ENCODE measurements at regions not wholly inside any gene's neighbourhood (a gene's known extent, or its start where the extent isn't known, plus 50 kb on each side); places are given as distances from the start of the nearest gene placed in this dataset.

DNA sequence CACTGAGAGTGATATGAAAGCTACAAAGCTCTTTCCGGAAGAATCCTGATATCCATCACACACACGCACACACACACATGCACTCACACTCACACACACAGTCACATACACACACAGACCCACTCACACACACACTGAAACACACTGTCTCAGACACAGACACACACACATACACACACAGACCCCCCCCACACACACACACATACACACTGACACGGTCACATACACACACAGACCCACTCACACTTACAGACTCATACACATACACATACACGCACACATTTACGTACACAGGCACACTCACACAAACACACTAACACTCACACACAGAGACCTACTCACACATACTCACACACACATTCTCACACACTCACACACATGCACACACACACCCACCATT is 58.6 kb downstream of the LIG4 start:
- no peak for DNase-seq

DNA sequence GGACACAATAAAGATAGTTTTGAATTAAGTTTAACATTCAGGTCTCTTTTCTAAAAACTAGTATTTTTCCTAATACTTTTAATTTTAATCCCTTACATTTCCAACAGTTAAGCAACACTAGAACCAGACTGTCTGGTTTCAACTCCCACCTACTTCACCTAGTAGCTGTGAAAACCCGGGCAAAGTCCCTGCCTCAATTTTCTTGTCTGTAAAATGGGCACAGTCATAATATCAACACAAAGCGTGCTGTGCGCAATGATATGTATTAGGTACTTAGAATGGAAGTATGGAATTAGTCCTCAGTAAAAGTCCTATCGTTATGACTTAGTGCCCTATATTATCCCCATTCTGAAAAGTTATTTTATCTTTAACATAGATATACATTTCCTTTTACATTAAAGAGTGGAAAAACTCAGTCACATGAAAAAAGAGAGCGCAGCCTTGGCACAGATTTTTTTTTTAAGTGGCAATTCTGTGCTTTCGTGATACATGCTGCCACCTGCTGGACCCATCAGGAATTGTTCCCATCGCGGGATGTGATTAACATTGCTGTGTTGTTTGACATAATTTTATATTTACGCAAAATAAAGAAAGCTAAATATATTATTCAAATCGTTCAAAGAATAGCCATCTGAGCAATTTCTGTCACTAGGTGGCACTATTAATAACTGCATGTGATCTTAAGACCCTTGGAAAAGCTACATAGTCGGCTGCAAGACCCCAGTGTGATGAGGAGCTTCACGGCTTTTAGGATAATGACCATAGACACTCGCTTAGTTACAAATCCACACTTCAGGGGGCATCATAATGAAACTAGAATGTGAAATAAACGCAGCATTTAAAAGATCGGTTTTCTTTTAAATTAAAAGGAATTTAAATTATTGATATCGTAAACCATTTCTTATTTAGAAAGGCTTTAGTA is 59.9 kb downstream of the LIG4 start:
- peak; percentile 74 for DNase-seq

DNA sequence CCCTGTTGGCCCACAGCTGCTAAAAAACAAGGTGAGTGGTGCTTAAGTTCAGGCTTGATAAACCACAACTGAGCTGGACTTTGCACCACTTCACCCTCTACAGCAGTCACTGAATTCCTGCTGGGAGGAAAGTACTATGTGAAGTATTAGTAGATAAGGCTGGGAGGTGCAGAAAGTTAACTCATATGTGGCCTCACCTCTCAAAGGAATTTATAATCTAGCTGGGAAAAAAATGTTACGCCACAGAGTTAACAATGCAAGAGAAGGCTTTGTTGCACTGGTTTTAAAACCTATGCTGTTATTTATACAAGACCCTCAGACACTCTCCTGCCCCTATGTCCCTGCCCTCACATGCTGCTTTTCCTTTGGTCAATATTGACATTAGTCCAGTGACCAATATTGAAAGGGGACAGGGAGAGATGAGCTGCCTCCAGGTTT is 60.9 kb downstream of the LIG4 start:
- DNase-seq = no peak

DNA sequence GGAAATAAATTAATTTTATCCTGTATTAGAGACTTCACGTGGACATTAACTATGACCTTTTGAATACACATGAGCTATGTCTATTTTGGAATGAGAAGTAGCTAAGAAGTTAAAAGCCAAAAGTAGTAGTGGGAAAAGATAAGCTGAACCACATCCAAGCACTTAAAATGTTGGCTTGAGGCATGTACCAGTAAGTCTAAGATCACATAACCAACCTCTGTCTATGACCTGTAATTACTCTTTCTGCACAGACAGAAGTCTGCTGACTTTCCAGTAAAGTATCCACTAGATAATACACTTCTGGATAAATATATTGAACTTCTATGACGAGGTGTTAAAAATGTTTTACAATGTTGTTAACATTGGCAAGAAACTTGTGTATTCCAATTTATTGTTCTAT is 68.7 kb downstream of the LIG4 start:
- DNase-seq = no peak

DNA sequence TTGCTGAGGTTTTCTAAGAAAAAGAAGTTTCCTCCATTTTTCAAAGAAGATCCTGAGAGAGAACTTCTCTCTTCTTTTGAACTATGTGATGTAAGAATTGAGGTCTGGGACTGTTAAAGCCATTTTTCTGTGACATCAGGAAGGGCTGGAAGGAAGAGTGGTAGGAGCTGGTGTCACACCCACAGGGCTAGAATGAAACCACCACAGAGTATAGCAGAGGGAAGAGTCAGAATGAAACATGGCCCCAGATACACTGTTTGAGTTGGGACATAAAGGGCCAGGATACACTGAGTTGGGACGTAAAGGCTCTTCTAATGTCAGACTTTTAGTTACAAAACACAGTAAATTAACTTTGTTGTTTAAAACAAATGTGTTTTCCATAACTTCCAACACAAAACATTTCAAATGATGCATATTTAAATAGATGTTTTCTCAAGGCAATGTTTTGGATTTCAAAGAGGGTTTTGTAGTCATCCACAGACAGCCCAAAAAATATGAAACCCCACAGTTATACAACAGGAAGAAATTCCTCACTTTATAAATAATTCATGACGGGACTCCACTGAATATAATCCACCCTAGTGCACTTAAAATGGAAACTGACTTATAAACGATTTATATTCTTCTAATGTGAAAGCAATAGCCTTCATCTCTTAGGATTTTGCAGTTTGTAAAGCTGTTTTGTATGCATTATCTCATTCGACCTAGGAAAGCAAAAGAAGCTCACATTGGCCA is 72.5 kb downstream of the LIG4 start:
- DNase-seq = no peak

DNA sequence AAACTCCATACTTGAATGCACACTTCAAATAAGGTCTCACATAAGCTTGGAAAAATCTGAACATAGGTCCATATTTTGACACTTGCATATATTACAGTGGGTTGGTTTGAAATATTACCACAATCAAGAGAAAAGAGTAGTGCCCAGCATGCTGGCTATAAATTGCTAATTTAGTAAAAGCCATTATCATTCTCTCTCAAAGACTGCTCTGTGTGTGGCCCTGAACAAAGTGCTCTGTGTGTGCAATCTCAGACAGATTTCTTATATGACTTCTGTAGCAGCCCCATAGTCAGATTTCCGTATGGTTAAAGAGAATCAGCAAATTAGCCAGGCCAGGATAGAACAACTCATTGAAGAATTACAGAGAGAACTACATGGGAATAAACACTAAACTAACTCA is 78.2 kb downstream of the LIG4 start:
- DNase-seq = no peak

DNA sequence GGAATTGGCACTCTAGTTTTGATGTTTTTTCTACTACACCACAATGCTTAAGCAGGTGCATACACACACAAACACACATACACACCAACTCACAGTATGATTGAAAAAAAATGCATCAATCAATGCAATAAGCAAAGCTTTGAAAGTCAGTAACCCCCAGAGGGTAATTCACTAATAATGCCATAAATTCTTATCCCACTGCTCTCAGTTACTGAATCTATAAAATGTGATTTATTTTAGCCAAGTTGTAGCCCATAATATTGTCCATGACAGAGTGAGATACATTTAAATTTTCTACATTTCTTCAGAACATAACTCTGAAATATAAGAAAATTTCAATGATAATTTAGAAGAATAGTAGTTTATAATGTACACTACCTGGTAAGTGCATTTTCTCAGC is 87.9 kb downstream of the LIG4 start:
- DNase-seq = no peak

DNA sequence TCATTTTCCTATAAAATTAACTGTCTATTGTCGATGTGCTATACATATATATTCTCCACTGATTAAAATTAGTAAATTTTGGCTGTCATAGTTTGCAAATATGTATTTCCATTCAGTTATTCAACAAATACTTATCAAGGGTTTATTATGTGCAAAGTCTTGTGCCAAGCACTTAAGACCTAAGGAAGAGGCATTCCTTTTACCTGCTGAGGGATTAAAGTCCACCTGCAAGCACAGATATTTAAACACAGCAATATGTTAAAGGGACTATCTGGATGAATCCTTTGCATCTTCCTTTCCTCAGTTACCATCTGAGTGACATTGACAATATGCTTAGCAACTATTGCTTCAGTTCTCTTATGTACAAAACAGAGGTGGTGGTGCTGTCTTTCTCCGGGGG is 89.3 kb downstream of the LIG4 start:
- no peak for DNase-seq

DNA sequence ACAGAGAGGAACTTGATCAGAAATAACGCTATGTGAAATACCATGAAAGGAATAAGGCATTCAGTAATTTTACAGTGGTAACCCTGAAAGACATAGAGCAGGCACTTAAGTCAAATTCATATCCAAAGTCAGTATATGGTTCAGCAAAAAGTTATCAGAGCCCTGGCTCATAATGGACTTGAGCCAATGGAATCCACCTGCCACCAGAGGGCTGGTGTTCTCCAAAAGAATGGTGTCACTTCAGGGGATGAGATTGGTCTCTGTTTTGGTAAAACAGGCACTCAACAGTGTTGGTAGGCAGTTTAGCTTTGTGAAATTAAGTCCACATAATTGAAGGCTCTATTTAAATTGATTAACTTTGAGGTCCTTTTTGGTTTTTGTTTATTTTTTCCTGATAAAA is 93.9 kb downstream of the LIG4 start:
- DNase-seq = no peak

DNA sequence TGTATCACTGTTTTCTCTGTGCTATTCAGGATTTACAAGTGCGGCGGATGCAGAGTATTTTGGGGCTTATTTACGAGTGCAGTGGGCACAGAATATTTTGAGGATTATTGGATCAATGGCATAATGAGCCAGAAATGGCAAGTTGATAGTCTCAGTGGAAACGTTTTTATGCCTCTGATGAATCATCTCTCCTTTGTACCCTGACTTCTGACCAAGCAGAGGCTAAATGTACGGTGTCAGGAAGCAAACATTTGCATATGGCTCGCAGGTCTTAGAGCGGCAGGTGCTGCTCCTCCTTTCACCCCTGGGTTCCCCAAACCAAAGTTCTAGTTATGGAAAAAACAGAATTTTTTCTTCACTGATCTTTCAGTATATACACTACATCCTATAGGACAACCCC is 94.5 kb downstream of the LIG4 start:
- DNase-seq = no peak

DNA sequence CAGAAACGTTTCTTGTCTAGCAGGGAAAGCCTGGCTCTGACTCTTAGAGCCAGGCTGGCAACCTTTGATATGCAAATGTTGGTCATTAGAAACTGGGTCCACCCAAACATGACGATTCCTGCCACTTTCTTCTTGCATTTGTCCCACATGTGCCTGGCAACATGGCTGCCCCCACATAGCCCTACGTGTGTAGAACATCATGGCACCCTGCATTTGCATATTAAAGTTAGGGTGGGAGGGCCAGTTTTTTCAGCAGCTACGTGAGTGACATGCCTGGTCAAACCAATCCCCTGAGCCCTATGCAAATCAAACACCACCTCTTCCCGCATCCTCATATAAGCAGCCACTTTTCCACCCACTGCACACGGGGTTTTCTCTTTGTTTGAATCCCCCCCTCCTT is 95.0 kb downstream of the LIG4 start:
- no peak for DNase-seq

DNA sequence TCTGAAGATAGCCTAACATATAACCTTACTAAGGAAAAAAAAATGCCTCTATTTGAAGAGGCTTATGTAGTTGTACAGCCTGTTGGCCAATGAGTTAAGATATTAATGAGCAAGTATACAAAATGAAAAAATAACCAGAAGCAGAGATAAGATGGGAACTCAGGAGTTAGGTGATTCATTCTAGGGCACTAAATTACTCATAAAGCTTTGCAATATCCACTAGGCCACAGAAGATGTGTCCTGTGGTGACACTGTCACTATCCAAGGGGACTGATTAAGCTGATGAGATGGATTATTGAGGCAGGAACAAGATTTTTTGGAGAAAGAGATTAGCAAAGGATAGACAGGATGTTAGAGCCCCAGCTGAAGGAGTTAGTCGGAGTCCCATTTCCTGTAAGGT is 99.6 kb downstream of the LIG4 start:
- no peak for DNase-seq

DNA sequence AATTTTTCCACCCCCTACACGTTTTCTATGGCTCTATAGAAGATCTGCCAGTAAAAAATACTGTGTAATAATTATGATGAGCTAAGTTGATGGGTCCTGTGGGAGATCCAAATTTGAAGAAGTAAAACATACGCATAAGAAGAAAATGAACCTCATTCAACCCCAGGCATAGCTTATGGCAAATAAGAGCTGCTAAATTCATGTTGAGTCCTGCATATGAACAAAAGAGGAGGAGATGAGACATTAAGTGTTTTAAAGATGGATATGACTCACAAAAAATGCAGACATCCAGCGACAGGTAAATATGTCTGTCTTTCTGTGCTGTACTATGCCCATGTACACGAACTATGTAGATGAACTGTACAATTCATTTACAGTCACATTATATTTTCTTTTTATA is 101.9 kb downstream of the LIG4 start:
- no peak for DNase-seq

DNA sequence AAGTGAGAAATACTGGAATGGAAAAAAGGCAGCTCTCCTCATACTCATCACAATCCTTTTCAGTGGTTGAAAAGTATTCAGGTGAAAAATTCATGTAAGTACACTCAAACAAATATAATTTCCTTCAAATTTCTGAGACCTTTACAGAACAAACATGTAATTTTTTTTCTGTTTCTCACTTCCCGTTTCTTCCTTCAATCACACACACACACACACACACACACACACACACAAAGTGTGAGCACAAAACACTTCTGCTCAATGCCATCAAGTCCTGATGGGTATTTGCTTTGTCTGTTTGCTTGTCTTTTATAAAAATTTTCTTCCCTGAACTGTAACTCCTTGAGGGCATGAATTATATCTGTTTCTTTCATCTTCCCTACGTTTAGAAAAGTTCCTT is 110.6 kb downstream of the LIG4 start:
- no peak for DNase-seq

DNA sequence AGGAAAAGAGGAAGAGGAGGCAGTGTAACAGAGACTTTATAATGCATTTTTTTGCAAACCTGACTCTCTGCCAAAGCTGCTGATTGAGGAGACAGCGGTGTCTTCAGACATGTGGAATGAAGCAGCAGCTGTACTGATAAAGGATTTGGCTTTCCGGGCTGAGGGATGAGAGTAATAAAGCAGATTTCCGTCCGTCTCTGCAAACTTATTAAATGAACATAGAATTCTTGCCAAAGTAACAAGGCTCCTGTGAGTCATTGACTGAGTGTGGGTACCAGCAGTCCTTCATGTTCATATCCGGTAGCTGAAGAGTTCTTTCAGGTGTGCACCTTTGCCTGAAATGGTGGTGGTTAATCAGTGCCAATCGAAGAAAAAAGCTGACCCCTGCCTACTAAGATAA is 112.6 kb downstream of the LIG4 start:
- no peak for DNase-seq

DNA sequence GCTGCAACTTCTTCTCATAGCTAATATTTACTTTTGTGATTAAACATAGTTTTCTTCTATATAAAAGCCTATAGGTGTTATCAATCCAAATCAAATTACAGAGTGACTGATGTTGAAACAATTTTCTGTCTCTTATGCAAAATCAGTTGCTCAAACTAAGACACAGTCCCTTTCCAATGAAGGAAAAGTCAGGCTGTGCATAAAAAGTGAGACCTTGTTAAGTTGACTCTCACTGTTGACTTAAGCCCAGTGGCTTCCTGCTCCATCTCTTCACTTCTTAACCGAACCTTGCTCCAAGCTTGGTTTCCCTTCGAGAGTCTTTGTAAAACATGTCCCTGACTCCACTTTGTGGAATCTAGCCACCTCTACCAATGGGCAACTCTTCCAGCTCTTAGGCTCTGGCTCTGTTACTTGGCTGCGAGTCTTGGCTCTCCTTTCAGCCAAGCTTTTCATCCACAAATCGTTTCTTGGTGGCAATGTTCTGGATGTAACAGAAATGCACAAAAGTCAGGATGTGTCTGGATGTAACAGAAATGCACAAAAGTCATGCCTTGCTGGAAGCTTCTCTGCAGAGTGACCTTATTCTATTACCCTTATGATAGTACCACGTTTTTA is 118.9 kb downstream of the LIG4 start:
- DNase-seq = no peak

DNA sequence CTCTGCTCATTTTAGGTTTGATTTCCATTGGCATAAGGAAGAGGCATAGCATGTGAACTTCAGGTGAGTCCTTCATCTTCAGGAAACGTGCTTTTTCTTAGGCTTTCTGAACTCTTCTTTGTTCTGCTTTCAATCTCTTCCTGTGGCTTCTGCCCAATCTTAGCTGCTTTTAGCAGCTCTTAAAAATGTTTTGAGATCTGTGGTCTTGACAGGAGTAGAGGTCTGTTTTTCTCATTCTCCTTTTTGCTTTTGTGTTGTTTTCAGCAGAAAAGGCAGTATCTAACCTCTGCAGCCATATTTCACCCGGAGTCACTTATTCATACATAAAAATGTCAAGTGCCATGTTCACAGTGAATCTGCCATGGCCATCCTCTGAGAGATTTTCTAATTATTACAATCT is 120.3 kb downstream of the LIG4 start:
- DNase-seq = no peak

DNA sequence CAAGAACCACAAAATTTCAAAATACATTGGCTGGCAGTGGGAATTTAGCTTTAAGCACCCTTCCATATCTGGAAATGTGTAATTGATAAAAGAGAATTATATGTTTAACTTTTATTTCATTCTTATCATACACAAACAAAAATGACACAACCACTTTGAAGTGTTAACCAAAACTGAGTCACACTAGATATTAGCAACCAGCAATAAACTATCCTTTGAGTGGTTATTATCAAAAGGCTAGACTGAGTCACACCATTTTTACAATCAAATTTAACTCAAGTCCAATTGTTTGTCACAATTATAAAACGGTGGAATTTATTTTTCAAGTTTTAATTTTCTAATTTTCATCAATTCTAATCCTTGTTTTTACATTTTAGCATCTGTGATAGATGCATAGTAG is 121.7 kb downstream of the LIG4 start:
- DNase-seq = no peak

DNA sequence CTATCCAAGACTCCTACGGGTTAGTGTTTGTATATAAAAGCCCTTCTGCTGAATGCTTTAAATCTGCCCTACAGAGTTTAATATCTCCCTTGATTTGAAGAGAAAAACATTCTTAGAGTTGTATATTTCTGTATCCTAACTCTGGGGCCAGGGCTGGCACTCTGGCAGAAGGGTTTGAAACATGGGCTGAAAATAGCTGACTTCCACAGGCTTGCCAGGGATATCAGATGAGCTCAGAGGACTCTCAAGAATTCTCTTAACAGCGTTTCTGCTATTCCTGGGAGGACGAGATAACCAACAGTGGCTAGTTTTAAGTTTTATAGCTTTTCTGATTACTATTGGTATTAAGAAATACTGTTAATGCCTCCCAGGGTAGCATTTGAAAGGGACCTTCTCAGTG is 127.5 kb downstream of the LIG4 start:
- DNase-seq = no peak

DNA sequence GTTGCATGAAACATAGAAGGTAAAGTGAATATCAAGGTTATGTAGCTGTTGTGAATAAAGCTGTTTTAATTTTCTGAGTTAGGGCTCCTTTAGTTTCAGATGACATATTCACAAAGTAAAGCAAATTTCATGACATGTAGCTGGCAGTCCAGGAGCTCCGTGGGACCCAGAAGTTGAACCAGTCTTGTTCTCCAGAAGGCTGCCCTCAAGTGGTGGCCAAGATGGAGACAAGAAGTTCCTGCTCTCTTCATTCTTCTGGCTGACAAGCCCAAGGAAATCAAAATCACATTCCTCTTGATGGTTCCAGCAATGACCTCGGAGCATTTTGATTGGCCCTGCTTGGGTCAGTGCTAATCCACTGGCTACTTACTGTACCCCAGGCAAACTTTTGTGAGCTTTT is 128.7 kb downstream of the LIG4 start:
- peak; percentile 2 for DNase-seq

DNA sequence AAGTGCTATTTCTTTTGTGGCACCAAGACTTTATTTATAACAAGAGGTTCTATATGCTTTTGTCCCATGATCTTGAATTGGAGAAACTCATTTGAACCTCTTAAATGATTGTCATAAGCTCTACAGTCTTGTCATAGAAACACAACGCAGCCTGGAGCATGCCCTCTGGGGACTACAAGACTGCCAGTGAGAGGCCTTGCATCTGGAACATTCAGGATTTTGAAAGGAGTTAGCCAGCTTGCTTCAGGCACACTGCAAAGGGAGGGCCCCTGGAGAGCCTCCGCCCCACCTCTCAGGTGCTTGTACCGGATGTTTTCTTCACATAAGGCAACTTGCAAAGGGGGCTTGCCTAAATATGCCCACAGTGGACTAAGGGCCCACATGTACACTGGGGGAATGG is 130.5 kb downstream of the LIG4 start:
- DNase-seq = no peak

DNA sequence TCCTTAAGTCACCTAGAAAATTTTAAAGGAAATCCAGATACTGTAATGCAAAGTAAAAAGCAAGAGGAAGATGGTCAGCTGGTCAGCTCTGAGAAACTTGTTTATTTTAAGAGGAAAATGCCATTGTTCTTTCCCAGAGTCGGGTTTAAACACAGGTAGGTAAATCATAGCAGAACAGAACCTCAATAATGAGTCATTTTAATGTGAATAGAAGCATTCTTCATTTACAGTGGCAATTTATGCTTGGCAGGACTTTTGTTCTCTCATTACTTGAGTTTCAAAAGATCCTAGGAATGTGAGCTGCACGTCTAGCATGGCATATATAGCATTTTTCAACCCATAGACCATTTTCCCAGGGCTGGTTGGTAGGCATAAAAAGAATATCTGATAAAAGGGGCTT is 132.3 kb downstream of the LIG4 start:
- peak; percentile 1 for DNase-seq

DNA sequence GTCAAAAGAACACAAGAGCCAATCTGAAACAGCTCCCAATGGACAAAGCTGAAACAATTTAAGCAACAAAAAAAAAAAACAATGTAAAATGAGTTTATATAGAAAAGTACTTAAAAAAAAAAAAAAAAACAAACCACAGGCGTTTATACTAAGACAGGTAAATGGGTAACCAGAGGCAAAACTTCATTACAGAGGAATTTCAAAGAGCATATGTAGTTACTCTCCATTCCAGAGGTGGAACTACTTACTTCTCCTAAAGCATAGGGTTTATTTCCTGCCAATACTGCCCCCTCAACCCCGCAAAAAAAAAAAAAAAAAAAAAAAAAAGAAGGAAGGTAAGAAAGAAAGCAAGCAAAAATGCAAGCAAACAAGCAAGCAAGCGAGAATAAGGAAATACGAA is 132.9 kb downstream of the LIG4 start:
- DNase-seq = no peak

DNA sequence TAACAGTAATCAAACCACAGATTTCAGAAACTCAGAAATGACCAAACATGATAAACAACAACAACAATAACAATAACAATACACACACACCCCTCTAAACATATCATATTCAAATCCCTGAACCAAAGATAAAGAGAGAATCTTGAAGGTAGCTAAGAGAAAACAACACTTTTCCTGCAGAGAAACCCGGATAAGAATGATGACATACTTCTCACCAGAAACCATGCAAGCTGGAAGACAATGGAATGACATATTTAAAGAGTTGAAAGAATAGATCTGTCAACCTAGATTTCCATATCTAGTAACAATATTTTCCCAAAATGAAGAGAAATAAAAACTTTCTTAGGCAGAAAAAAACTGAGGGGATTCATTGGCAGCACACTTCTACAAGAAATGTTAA is 138.1 kb downstream of the LIG4 start:
- DNase-seq = no peak
